Stimulated activated memory B cell treated with anti-CD40 and anti-IgM and Interleukin-4, amounts not matched to agents 10 μg/mL and 1 μg/mL and 100 μg/mL, for 72 hours (primary cell): ENCODE measurements at regions not wholly inside any gene's neighbourhood (a gene's known extent, or its start where the extent isn't known, plus 50 kb on each side); places are given as distances from the start of the nearest gene placed in this dataset.

Experiments used
- ATAC-seq: fragments of 150-1000 bp; cut with Tn5 transposase; 2 replicates; pipeline ENCODE4 v1.10.0; 2021
- H3K27ac Mint-ChIP-seq: one replicate; pipeline ENCODE4 v1.8.0; 2022; ENCODE audit warnings: mild to moderate bottlenecking, mixed read lengths
- H3K27me3 Mint-ChIP-seq: one replicate; pipeline ENCODE4 v1.8.0; 2022; ENCODE audit warnings: mixed read lengths
- H3K36me3 Mint-ChIP-seq: one replicate; pipeline ENCODE4 v1.8.0; 2022; ENCODE audit warnings: mixed read lengths
- H3K4me1 Mint-ChIP-seq: one replicate; pipeline ENCODE4 v1.8.0; 2022; ENCODE audit warnings: mixed read lengths
- H3K4me3 Mint-ChIP-seq: one replicate; pipeline ENCODE4 v1.8.0; 2022; ENCODE audit warnings: mild to moderate bottlenecking, moderate library complexity, mixed read lengths
- H3K9me3 Mint-ChIP-seq: one replicate; pipeline ENCODE4 v1.8.0; 2022; ENCODE audit warnings: mixed read lengths

- Mint-ChIP-seq H3K9me3 (peaks cover 5% of the 10 kb centered on the region), H3K36me3 (no peaks in the 10 kb centered on the region), H3K27ac (no peak overlapping the region), H3K4me1 (no peaks in the 10 kb centered on the region), H3K4me3 (no peak overlapping the region), H3K27me3 (no peaks in the 10 kb centered on the region)
- no peak for ATAC-seq
Observed at GRCh38 chr4:23741681-23742191, 148.1 kb downstream of the PPARGC1A start.

GRCh38 chr4:23737571-23737970 is 152.3 kb downstream of the PPARGC1A start:
- Mint-ChIP-seq H3K36me3 (no peaks in the 10 kb centered on the region), H3K9me3 (no peaks in the 10 kb centered on the region), H3K27ac (no peak overlapping the region), H3K4me1 (no peaks in the 10 kb centered on the region), H3K4me3 (no peak overlapping the region), H3K27me3 (no peaks in the 10 kb centered on the region)
- ATAC-seq = no peak

GRCh38 chr4:23736466-23736865 is 153.4 kb downstream of the PPARGC1A start:
- H3K36me3 Mint-ChIP-seq = no peaks in the 10 kb centered on the region
- H3K4me3 Mint-ChIP-seq = no peak overlapping the region
- no peaks in the 10 kb centered on the region for H3K4me1 Mint-ChIP-seq
- H3K9me3 Mint-ChIP-seq = peaks cover 3% of the 10 kb centered on the region
- ATAC-seq = no peak
- no peak overlapping the region for H3K27ac Mint-ChIP-seq
- H3K27me3 Mint-ChIP-seq = no peaks in the 10 kb centered on the region

GRCh38 chr4:23734000-23734399 is 155.8 kb downstream of the PPARGC1A start:
- H3K4me3 Mint-ChIP-seq = no peak overlapping the region
- no peaks in the 10 kb centered on the region for H3K27me3 Mint-ChIP-seq
- no peak overlapping the region for H3K27ac Mint-ChIP-seq
- no peak for ATAC-seq
- H3K9me3 Mint-ChIP-seq = peaks cover 6% of the 10 kb centered on the region
- no peaks in the 10 kb centered on the region for H3K4me1 Mint-ChIP-seq
- H3K36me3 Mint-ChIP-seq = no peaks in the 10 kb centered on the region

GRCh38 chr4:23733476-23733875 is 156.4 kb downstream of the PPARGC1A start:
- H3K27ac Mint-ChIP-seq = no peak overlapping the region
- H3K9me3 Mint-ChIP-seq = peaks cover 7% of the 10 kb centered on the region
- ATAC-seq = no peak
- no peaks in the 10 kb centered on the region for H3K36me3 Mint-ChIP-seq
- H3K4me3 Mint-ChIP-seq = no peak overlapping the region
- H3K27me3 Mint-ChIP-seq = no peaks in the 10 kb centered on the region
- no peaks in the 10 kb centered on the region for H3K4me1 Mint-ChIP-seq

GRCh38 chr4:23730998-23731397 is 158.8 kb downstream of the PPARGC1A start:
- H3K27me3 Mint-ChIP-seq = no peaks in the 10 kb centered on the region
- ATAC-seq = no peak
- no peak overlapping the region for H3K27ac Mint-ChIP-seq
- H3K9me3 Mint-ChIP-seq = peaks cover 10% of the 10 kb centered on the region
- no peaks in the 10 kb centered on the region for H3K4me1 Mint-ChIP-seq
- H3K4me3 Mint-ChIP-seq = no peak overlapping the region
- no peaks in the 10 kb centered on the region for H3K36me3 Mint-ChIP-seq

- Mint-ChIP-seq H3K27ac (no peak overlapping the region), H3K4me3 (no peak overlapping the region), H3K36me3 (no peaks in the 10 kb centered on the region), H3K27me3 (no peaks in the 10 kb centered on the region), H3K9me3 (peaks cover 13% of the 10 kb centered on the region), H3K4me1 (no peaks in the 10 kb centered on the region)
- ATAC-seq = no peak
Observed at GRCh38 chr4:23728971-23729370, 160.9 kb downstream of the PPARGC1A start.

GRCh38 chr4:23728393-23728792 is 161.5 kb downstream of the PPARGC1A start:
- H3K4me3 Mint-ChIP-seq = no peak overlapping the region
- no peak for ATAC-seq
- no peak overlapping the region for H3K27ac Mint-ChIP-seq
- peaks cover 13% of the 10 kb centered on the region for H3K9me3 Mint-ChIP-seq
- no peaks in the 10 kb centered on the region for H3K27me3 Mint-ChIP-seq
- no peaks in the 10 kb centered on the region for H3K36me3 Mint-ChIP-seq
- no peaks in the 10 kb centered on the region for H3K4me1 Mint-ChIP-seq

- no peak overlapping the region for H3K27ac Mint-ChIP-seq
- no peaks in the 10 kb centered on the region for H3K27me3 Mint-ChIP-seq
- no peak overlapping the region for H3K4me3 Mint-ChIP-seq
- no peak for ATAC-seq
- H3K9me3 Mint-ChIP-seq = peaks cover 3% of the 10 kb centered on the region
- no peaks in the 10 kb centered on the region for H3K36me3 Mint-ChIP-seq
- no peaks in the 10 kb centered on the region for H3K4me1 Mint-ChIP-seq
Observed at GRCh38 chr4:23720556-23720955, 169.3 kb downstream of the PPARGC1A start.

- Mint-ChIP-seq H3K4me3 (no peak overlapping the region), H3K4me1 (no peaks in the 10 kb centered on the region), H3K9me3 (peaks cover 3% of the 10 kb centered on the region), H3K36me3 (no peaks in the 10 kb centered on the region), H3K27me3 (no peaks in the 10 kb centered on the region), H3K27ac (no peak overlapping the region)
- no peak for ATAC-seq
Observed at GRCh38 chr4:23718435-23718834, 171.4 kb downstream of the PPARGC1A start.

- Mint-ChIP-seq H3K4me3 (no peak overlapping the region), H3K27me3 (no peaks in the 10 kb centered on the region), H3K27ac (no peak overlapping the region), H3K36me3 (no peaks in the 10 kb centered on the region), H3K4me1 (no peaks in the 10 kb centered on the region), H3K9me3 (peaks cover 3% of the 10 kb centered on the region)
- ATAC-seq = no peak
Observed at GRCh38 chr4:23717528-23718248, 172.2 kb downstream of the PPARGC1A start.

GRCh38 chr4:23710298-23710697 is 179.5 kb downstream of the PPARGC1A start:
- Mint-ChIP-seq H3K27me3 (no peaks in the 10 kb centered on the region), H3K27ac (no peak overlapping the region), H3K4me3 (no peak overlapping the region)

GRCh38 chr4:23707652-23708026 is 182.2 kb downstream of the PPARGC1A start:
- no peak for ATAC-seq
- Mint-ChIP-seq H3K4me1 (no peaks in the 10 kb centered on the region), H3K4me3 (no peak overlapping the region), H3K36me3 (no peaks in the 10 kb centered on the region), H3K27ac (no peak overlapping the region), H3K9me3 (peaks cover 2% of the 10 kb centered on the region), H3K27me3 (no peaks in the 10 kb centered on the region)

More at GRCh38 chr4:23710298-23710697, 179.5 kb downstream of the PPARGC1A start:
- Mint-ChIP-seq H3K4me1 (no peaks in the 10 kb centered on the region), H3K36me3 (no peaks in the 10 kb centered on the region), H3K9me3 (no peaks in the 10 kb centered on the region)
- no peak for ATAC-seq

GRCh38 chr4:23706972-23707651 is 182.7 kb downstream of the PPARGC1A start:
- H3K4me3 Mint-ChIP-seq = no peak overlapping the region
- ATAC-seq = no peak
- no peaks in the 10 kb centered on the region for H3K27me3 Mint-ChIP-seq
- peaks cover 2% of the 10 kb centered on the region for H3K9me3 Mint-ChIP-seq
- H3K36me3 Mint-ChIP-seq = no peaks in the 10 kb centered on the region
- H3K4me1 Mint-ChIP-seq = no peaks in the 10 kb centered on the region
- H3K27ac Mint-ChIP-seq = no peak overlapping the region

- ATAC-seq = no peak
- no peaks in the 10 kb centered on the region for H3K27me3 Mint-ChIP-seq
Observed at GRCh38 chr4:23700197-23700596, 189.7 kb downstream of the PPARGC1A start.

GRCh38 chr4:23697722-23698121 is 192.1 kb downstream of the PPARGC1A start:
- Mint-ChIP-seq H3K4me3 (no peak overlapping the region), H3K9me3 (no peaks in the 10 kb centered on the region), H3K36me3 (no peaks in the 10 kb centered on the region), H3K27me3 (no peaks in the 10 kb centered on the region), H3K27ac (no peak overlapping the region), H3K4me1 (no peaks in the 10 kb centered on the region)
- ATAC-seq = no peak

More at GRCh38 chr4:23700197-23700596, 189.7 kb downstream of the PPARGC1A start:
- Mint-ChIP-seq H3K4me3 (no peak overlapping the region), H3K27ac (no peak overlapping the region), H3K9me3 (peaks cover 2% of the 10 kb centered on the region), H3K4me1 (no peaks in the 10 kb centered on the region), H3K36me3 (no peaks in the 10 kb centered on the region)
